ENCODE measurements at regions not wholly inside any gene's neighbourhood (a gene's known extent, or its start where the extent isn't known, plus 50 kb on each side); places are given as distances from the start of the nearest gene placed in this dataset.

GRCh38 chr15:37751401-37751800, 183.0 kb upstream of the TMCO5A start:
- H3K27ac ChIP-seq: no peak overlapping the region
- no peaks in the 10 kb centered on the region for H3K27me3 ChIP-seq
- no peak for DNase-seq
- H3K9me3 ChIP-seq: no peaks in the 10 kb centered on the region
- H3K4me3 ChIP-seq: no peak overlapping the region
- no peaks in the 10 kb centered on the region for H3K4me1 ChIP-seq
- H3K36me3 ChIP-seq: no peaks in the 10 kb centered on the region
- no peak for TF ChIP-seq POLR2A (IDR thresholded peaks at IDR 0.05)
- TF ChIP-seq CTCF (IDR thresholded peaks at IDR 0.05): no peak

- H3K27ac ChIP-seq: no peak overlapping the region
- H3K4me3 ChIP-seq: no peak overlapping the region
- H3K36me3 ChIP-seq: no peaks in the 10 kb centered on the region
- TF ChIP-seq CTCF (IDR thresholded peaks at IDR 0.05) (no peak), POLR2A (IDR thresholded peaks at IDR 0.05) (no peak)
- H3K27me3 ChIP-seq: no peaks in the 10 kb centered on the region
- no peak for DNase-seq
- no peaks in the 10 kb centered on the region for H3K9me3 ChIP-seq
- no peaks in the 10 kb centered on the region for H3K4me1 ChIP-seq
Observed at GRCh38 chr15:37756407-37756806, 178.0 kb upstream of the TMCO5A start.

GRCh38 chr15:37758412-37758811, 176.0 kb upstream of the TMCO5A start:
- no peaks in the 10 kb centered on the region for H3K36me3 ChIP-seq
- H3K9me3 ChIP-seq: no peaks in the 10 kb centered on the region
- peak in 2 of 3 donors; percentile 54 to 77 for DNase-seq
- no peak overlapping the region for H3K4me3 ChIP-seq
- no peak overlapping the region for H3K27ac ChIP-seq
- no peaks in the 10 kb centered on the region for H3K4me1 ChIP-seq
- H3K27me3 ChIP-seq: no peaks in the 10 kb centered on the region
- TF ChIP-seq POLR2A (IDR thresholded peaks at IDR 0.05) (no peak), CTCF (IDR thresholded peaks at IDR 0.05) (no peak)

- no peaks in the 10 kb centered on the region for H3K9me3 ChIP-seq
- no peak overlapping the region for H3K27ac ChIP-seq
- no peaks in the 10 kb centered on the region for H3K36me3 ChIP-seq
- H3K4me1 ChIP-seq: peaks cover 0 to 6% (median 1%) of the 10 kb centered on the region in 4 donors
- DNase-seq: peak in 1 of 3 donors; percentile 60
- no peak for TF ChIP-seq POLR2A (IDR thresholded peaks at IDR 0.05)
- peak in 5 of 6 experiments; percentile 4 to 66 (median 59) for TF ChIP-seq CTCF (IDR thresholded peaks at IDR 0.05)
- H3K4me3 ChIP-seq: peak overlapping the region in 1 of 4 donors; percentile 3
- no peaks in the 10 kb centered on the region for H3K27me3 ChIP-seq
Observed at GRCh38 chr15:37764733-37765191, 169.7 kb upstream of the TMCO5A start.

- H3K9me3 ChIP-seq: no peaks in the 10 kb centered on the region
- no peaks in the 10 kb centered on the region for H3K36me3 ChIP-seq
- TF ChIP-seq POLR2A (IDR thresholded peaks at IDR 0.05): no peak
- no peak for TF ChIP-seq CTCF (IDR thresholded peaks at IDR 0.05)
- H3K27ac ChIP-seq: no peak overlapping the region
- H3K4me3 ChIP-seq: no peak overlapping the region
- H3K4me1 ChIP-seq: peaks cover 0 to 6% (median 1%) of the 10 kb centered on the region in 4 donors
- peak in 2 of 3 donors; percentile 52 to 59 for DNase-seq
- H3K27me3 ChIP-seq: no peaks in the 10 kb centered on the region
Observed at GRCh38 chr15:37765786-37766185, 168.7 kb upstream of the TMCO5A start.
